ENCODE measurements at regions not wholly inside any gene's neighbourhood (a gene's known extent, or its start where the extent isn't known, plus 50 kb on each side); places are given as distances from the start of the nearest gene placed in this dataset.
A peak's percentile ranks its signal among the peaks of the same experiment; 100 is the strongest.

DNA sequence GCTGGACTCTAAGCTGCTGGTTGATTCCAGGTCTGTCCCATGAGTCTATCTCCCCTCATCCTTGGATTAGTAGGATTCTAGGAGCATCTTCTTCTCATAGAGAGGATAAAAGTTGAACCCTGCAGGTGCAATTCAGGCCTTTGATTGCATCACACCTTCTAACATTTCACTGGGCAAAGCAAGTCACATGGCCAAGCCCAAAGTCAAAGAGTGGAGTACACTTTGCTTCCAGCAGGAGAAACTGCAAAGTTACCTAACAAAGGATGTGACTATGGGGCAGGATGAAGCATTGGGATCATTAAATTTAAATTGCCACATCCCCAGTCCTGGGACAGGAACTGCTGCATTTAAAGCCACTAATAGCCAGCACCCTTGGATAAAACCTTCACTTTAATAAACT, 51.0 kb upstream of the EGFLAM start:
- DNase-seq (ENCODE audit: low read depth in 3 of 3): no peak

DNA sequence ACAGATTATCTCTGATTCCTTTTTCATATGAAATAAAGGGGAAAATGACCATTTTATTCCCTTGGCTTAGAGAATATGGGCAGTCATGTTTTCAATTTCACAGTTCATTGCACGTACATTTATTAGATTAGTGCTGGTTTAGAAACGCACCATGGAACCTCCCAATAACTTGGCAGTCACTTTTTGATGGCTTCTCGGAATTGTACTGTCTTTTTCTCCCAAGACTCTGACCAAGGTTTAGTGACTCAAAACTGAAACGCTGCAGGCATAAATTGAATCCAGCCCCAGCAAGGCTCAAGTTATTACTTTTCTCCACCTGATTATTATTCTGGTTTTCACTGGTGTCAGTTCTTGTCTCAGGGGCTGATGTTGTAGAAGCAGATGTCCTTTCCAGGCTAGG, 55.6 kb upstream of the EGFLAM start:
- DNase-seq (ENCODE audit: low read depth in 3 of 3): no peak

DNA sequence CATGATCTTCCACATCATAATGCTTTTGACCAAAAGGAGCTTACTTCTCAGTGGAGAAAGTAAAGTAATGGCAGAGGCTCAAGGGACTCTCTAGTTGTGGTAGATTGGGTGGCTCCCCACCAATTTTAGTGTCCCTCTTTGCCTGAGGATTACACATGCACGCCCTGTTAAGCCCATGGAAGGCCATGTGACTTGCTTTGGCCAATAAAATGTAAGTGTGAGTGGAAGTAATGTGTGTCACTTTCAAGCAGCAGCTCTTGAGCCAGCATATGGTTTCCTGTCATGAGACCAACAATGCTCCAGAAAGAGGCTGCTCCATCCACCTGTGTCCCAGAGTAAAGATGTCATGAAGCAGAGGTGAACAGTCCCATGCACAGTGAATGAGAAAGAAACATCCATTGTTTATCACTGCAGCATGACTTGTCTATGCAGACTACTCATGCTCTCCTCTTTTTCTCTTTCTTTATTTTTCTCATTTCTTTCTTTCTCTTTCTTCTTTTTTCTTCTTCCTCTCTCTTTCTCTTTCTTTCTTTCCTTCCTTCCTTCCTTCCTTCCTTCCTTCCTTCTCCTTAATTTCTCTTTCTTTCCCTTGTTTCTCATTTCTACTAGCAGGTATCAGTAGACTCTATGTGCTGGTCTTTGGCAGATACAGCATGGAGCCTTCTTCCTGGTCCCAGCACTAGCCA, 57.3 kb upstream of the EGFLAM start:
- DNase-seq (ENCODE audit: low read depth in 3 of 3): no peak

DNA sequence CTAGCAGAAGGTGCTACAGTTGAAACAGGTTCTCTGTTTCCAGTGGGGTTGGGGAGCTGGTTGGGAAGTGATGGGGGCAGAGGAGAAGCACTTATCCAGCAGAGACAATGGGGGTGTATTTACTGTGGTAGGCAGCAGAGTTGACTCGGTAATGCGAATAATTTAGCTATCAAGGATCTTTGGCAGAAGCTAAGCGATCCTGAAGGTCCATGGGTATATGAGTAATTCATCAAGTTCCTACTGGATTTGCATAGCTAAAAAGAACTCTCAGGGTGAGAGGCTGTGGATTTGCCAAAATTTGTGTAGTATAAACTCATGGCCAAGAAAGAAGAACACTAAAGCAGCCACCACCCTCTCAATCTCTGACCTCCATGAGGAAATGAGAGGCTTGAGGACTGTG, 61.2 kb upstream of the EGFLAM start:
- DNase-seq (ENCODE audit: low read depth in 3 of 3): no peak

DNA sequence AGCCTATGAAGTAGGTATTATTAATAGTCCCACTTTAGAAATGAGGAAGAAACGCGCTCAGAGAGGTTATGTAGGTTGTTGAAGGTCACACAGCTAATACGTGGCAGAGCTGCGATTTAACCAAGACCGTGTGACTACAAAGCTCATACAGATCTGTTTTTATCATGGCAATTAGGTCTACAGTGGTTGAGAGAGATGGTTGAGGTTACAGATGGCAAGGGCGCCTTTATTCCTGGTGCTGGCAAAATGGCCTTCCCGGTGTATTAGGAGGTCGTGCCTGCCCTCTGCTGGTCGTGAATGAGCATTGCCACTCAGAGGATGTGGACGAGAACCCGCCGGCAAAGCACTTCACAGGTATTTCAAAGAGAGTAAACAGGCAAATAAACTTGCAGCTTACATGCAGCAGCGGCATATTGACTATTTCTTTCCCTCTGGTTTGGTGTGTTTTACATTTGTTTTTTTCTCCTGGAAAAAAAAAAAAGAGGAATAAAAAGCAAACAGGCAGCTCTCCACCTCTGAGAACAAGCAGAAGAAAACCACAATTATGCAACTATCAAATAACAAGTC, 65.3 kb upstream of the EGFLAM start:
- DNase-seq (ENCODE audit: low read depth in 3 of 3): peak; percentile 32 to 43 (median 37)

DNA sequence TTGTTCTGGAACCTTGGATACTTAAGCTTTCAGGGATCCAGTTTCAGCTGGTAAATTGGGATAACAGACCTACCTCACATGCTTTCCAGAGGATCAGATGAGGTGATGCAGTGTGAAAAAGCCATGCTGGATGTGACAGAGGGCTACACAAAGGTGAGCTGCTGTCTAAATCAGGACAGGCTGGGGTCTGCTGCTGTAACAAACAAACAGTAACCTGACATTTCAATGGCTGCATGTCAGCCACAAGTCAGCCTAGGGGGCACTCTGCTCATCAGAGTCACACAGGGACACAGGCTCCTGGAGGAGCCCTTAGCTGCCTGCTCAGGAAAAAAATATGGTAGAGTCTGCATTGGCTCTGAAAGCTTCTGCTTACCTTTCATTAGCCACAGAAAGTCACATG, 66.7 kb upstream of the EGFLAM start:
- DNase-seq (ENCODE audit: low read depth in 3 of 3): no peak

DNA sequence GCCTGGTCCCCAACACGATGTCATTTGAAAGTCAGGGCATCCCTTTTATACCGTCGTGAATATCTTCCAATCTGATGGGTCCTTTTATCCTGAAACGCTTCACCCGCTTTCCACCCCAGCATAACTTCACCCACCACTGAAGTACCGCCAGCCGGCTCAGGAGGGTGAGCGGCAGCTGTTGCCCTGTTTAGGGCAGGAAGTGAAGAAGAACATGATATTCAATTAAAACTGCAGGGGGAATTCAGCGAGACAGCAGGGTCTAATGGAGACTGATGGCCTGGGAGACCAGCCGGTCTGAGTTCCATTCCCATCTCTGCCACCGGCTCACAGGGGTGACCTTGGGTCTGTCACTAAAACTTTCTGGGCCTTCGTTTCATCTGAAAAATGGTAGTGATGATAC, 68.2 kb upstream of the EGFLAM start:
- no peak for DNase-seq (ENCODE audit: low read depth in 3 of 3)

DNA sequence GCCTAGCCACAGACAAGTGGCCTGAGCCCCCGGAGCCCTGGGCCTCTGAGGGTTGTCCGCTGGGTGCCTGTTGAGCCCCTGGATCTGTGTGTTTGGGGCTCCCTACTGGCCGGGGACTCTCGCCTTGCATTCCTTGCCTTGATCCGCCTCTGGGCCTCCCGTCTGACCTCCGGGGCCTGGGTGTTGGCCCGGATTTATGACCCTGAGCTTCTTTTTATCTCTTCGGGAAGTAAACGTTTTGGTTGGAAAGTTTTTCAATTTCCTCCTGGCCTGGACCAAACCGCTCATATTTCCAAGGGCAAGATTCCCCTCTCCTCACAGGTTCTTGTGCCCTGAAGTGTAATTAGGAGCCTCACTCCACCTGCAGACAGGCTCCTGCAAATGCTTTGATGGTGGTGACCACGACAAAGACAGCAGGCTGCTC, 69.3 kb upstream of the EGFLAM start:
- DNase-seq (ENCODE audit: low read depth in 3 of 3): no peak

DNA sequence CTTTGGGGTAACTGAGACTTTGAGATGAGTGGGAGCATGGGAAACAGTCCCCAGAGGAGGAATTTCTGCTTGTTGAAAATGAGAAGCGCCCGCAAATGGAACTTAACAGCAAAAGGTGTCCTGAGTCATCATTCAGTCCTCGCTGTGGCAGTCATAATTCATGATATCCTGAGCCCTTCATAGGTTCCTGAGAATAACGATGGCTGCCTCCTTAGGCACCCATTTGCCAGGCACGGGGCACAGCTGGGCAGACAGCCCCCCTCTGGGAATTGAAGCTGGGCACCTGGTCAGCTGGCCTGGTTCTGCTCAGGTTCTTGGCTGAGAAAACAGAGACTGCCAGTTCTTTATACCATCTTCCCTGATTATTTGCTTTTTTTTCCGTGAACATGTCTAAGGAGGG, 69.8 kb upstream of the EGFLAM start:
- no peak for DNase-seq (ENCODE audit: low read depth in 3 of 3)

DNA sequence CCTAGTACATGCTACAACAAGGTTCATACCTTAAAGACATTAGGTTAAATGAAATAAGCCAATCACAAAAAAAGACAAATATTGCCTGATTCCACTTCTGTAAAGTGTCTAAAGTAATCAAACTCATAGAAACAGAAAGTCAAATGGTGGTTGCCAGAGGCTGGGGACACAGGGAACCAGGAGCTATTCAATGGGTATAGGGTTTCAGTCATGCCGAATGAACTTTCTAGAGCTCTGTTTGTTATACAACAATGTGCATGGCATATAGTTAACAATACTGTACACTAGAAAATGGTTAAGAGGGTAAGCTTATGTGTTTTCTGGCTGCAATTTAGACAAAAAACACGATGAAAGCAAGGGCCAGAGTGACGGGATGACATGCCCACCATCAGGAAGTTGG, 70.8 kb upstream of the EGFLAM start:
- DNase-seq (ENCODE audit: low read depth in 3 of 3): no peak

DNA sequence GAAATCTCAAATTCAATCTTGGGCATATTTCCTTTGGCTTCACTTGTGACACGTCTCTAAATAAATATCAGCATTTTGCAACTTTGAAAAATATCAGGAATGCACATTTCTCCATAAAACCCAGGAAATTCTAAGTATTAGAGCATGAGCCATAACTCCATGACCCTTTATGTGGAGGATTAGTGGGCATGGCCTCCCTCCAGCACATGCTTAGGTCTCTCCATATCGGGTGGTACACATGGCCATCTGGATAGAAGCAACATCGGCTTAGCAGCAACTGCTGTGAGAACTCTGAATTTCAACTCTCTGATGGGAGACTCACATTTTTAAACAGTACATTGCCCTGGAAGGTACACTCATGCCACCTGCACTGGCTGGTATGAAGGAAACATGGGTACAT, 73.7 kb upstream of the EGFLAM start:
- DNase-seq (ENCODE audit: low read depth in 3 of 3): no peak

DNA sequence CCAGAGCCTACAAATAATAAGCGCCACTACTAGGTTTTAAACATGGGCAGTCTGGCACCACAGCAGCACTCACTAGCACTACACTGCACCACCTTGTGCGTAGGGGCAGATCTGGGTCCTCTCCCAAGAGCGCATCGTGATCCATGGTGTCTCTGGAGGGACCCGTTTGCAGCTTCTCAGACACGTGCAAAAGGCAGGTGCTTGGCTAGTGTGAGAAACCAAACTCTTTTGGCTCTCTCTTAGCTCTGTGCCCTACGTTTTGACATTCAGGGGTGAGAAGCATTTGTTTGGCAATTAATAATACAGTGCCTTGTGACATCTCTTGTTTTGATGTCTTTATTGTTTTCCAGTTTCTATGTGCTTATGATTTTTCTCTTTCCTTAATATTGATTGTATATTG, 75.4 kb upstream of the EGFLAM start:
- no peak for DNase-seq (ENCODE audit: low read depth in 3 of 3)

DNA sequence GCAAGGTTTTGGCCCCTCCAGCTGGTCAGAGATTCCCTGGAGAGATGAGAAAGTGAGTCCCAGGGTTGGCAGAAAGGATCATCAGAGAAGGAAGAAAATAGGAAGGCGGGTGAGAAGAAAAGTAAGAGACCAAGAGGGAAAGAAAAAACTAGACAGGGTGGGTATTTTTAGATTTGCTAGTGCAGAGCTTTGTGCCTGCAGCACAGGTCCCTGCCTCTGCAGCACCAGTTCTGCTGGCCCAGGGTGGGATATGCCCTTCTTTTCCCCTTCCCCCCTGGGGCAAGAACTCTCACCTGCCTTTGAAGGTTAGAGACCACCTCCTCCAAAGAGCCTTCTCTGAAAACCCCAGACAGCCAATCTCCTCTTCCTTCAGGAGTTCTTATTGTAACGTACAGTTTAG, 90.3 kb upstream of the EGFLAM start:
- no peak for DNase-seq (ENCODE audit: low read depth in 3 of 3)

DNA sequence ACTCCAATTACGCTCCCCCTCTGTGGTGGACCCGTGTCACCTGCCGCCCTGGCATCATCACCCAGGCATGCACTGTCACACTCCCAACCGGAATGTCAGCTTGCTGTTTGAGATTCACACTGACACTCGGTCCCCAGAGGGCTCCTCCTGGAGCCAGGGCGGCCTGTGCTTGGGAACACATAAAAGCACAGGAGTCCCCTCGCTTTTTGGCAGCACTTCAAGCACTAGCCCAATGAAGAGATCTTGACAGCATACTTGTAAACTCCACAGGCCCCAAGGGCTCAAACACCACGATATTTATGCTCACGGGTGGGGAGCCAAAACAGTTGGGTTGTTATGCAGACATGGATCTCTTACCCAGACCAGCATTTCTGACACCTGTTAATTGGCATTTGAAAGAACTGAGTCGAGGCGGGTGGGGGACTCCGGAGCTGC, 90.8 kb upstream of the EGFLAM start:
- DNase-seq (ENCODE audit: low read depth in 3 of 3): no peak

DNA sequence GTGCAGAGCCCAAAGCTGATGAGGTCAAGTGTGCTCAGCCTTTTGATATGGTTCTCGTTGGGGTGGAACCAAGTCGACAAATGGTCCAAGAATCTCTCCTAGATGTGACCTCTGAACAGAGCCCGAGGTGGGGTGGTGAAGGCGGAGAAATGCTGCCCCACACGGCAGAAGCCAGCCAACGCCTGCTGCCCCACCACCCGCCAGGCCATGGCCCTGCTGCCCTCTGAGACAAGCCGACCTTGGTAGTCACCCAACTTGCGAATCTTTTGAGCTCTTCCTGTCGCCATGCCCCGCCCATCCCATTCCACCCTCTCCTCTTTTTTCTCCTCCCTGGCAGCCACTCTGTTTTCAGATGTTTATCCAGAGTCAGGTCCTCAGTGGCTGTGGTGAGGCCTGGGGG, 91.5 kb upstream of the EGFLAM start:
- DNase-seq (ENCODE audit: low read depth in 3 of 3): no peak

DNA sequence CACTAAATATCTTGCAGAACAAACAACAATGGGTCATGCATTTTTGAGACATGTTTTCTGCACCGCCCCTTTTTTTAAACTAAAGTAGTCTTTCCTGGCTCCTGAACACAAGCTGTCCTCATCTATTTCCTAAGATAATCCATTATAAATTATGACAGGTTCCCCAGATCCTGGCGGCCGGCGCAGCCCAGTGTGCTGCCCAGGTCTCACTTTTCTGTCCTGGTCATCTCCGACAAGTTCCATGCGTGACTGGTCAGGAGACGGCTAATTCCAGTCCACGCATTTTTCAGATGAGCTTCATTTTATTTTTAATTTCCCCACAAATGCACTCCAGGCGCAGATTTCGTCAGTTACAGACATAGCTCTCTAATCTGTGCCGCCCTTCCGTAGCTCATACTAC, 92.9 kb upstream of the EGFLAM start:
- DNase-seq (ENCODE audit: low read depth in 3 of 3): no peak

DNA sequence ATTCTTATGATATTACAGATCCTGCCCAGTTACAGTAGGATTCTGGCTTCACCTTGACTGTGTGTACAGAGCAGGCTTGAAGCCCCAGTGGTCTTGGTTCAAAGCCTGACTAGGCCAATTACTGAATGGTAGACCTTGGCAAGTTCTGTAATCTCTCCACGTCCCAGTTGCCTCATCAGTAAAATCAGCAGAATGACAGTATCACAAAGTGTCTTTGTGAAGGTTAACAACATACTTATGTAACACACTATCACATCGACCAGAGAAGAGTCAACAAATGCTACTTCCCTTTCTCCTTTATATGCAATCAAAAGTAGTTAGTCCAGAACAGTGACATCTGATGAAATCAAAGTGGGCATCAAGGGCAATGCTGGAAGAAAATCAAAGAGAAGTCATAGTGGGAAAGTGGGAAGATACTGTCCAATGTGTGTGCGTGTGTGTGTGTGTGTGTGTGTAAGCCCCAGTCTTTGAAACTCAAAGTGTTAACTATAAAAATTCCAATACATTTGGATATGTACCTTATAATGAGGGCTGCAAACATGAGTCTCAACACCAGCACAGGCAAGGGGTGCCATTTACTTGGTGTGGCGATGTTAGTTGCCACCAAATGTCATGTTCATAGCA, 93.5 kb upstream of the EGFLAM start:
- DNase-seq (ENCODE audit: low read depth in 3 of 3): no peak

DNA sequence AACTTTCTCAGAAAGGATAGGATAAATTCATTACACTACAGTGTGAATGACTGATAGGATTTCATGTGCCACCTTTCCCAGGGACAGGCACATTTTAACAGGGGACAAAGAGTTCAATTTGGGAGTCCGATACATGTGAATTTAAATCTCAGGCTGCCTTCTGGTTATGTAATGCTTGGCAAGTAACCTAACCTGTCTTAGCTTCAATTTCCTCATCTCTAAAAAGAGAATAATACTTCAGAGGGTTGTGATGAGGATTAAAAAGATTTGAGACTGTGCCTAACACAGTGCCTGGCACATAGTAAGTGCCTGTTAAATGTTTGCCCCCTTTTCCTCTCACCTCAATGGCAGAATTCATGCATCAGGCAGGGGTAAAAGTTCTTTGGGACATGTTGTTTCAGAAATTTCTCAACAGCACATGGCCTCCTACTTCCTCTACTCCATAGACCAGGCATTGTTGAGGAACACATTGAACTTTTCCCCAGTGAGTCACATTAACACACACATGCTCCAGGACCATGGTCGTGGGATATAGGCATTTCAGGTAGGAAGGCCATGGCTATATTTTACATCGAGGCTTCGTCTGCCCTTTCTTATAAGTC, 94.6 kb upstream of the EGFLAM start:
- no peak for DNase-seq (ENCODE audit: low read depth in 3 of 3)

DNA sequence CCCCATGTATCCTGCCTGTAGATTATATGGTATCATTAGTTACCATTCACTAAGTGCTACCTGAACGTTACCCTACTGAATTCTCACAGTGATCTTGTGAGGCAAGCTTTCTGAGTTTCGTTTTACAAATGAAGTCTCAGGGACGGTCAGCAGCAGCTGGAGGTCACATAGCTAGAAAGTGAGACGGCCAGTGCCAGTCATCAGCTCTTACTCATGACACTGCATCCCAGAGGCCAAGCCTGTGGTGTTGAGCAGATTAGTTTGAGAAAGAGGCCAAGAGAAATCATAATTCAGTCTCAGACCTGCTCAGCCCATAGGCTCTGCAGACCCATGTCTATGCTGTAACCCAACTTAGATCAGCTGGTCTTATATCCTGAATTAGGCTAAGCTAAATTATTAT, 95.7 kb upstream of the EGFLAM start:
- DNase-seq (ENCODE audit: low read depth in 3 of 3): no peak

DNA sequence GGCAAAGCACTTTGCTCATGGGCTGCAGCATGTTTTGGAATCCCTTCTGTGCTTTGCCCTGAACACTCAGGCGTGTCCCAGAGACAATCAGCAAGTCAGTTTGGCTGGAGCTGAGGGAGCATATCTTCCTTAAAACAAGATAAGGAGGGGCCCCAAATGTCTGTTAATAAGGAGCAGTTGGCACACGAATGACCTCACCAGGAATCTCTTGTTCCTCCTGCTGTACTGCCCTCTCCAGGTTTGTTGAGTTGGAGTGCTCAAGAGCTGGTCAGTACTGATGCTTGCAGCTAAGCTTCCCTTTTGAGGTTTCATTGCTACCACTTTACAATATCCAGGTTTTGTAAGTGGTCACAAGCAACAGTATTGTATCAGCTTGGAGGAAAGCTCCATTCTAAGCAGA, 101.3 kb upstream of the EGFLAM start:
- DNase-seq (ENCODE audit: low read depth in 3 of 3): no peak

DNA sequence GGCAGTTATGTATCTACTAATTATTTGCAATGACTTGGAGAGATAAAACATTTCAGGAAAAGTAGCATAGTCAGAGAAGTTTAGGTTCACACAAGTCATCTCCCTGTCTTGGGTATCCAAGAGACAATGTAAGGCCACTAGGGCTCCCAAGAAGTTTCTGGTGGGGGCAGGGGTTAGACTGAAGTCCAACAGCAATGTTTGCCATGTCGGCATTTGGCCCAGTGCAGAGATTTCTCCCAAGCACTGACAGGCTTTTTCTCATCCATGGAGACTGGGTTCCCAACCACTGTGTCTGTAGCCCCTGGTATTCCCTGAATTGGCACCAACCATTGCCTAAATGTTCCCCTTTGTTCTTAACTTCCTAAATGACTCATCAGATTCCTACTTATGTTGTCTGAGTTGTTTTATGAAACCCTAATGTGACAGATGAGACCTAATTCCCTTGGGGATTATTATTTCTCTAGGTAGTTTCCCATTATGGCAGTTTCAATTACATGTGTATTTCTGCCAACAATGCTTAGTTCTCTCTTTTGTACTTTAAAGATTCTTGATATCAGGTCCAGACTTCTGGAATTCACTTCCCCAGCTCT, 103.6 kb upstream of the EGFLAM start:
- no peak for DNase-seq (ENCODE audit: low read depth in 3 of 3)

DNA sequence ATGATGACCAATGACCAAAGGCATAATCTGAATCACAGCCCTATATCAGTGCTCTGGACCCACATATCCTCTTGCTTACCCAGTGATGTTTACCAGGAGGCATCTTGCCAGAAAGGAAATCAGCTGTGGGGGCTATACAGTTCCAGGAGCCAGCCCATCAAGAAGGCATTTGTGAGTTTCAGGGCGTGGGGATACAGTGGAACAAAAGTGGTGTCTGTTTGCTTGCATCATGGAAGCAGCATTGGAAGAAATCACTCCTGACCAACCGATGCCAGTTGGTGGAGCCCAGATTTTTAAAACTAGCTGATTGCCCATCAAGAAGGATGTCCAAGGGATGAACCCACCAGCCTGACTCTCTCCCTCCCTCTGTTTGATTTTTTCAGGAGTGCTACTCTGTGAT, 106.5 kb upstream of the EGFLAM start:
- DNase-seq (ENCODE audit: low read depth in 3 of 3): no peak

DNA sequence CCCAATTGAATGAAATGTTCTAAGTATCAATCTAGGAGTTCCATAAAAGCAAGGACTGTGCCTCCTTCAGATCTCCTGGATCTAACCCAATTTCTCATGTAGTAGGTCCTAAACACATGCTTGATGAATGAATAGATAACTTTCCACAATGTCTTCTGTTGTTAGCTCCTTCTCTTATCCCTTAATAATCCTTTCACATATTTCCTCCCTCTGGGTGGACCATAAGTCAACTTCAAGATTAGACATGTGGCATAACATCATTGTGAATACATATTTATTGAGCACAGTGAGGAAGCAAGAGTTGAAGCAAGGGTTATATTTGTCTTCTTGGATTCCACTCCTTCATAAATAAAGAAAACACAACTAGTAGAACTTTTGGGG, 108.6 kb upstream of the EGFLAM start:
- DNase-seq (ENCODE audit: low read depth in 3 of 3): no peak
